ENCODE measurements at regions not wholly inside any gene's neighbourhood (a gene's known extent, or its start where the extent isn't known, plus 50 kb on each side); places are given as distances from the start of the nearest gene placed in this dataset.

DNA sequence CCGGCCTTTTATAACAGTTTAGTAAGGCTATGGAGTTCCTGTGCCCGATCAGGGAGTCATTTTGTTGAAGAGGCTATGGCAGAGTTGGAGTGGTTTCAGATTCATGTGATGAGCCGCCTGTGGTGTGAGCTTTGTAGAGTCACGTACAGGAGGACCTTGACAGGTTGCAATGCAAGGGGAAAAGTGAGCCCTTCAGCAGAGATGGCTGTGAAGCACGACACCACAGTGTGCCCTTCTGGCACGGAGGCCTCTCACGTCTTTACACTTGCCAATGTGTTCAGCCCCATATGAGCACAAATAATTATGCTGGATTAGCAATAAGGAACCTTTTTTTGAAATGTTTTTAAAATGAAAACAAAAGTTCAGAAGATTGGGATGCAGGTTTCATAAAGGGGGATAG, 499.8 kb downstream of the LIG4 start:
- CTCF ChIA-PET = no interaction called here
- DNase-seq (ENCODE audit: low spot score) (no peak), ATAC-seq (no peak)
- Mint-ChIP-seq H3K27me3 (ENCODE audit: low read depth) (no peaks in the 10 kb centered on the region), H3K27ac (no peak overlapping the region), H3K9me3 (peaks cover 5% of the 10 kb centered on the region; the same call in 1 of the 2 replicates), H3K36me3 (no peaks in the 10 kb centered on the region), H3K4me3 (no peak overlapping the region), H3K4me1 (peaks cover 15% of the 10 kb centered on the region)
- POLR2A ChIA-PET = no interaction called here
- TF ChIP-seq, protein P1, sequence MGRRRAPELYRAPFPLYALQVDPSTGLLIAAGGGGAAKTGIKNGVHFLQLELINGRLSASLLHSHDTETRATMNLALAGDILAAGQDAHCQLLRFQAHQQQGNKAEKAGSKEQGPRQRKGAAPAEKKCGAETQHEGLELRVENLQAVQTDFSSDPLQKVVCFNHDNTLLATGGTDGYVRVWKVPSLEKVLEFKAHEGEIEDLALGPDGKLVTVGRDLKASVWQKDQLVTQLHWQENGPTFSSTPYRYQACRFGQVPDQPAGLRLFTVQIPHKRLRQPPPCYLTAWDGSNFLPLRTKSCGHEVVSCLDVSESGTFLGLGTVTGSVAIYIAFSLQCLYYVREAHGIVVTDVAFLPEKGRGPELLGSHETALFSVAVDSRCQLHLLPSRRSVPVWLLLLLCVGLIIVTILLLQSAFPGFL (CRISPR knock-in tag; IDR thresholded peaks at IDR 0.05; ENCODE audit: borderline replicate concordance) = no peak
- TF ChIP-seq NFYB (CRISPR knock-in tag; conservative IDR thresholded peaks at IDR 0.05; ENCODE audit: low read depth) (no peak), ZNF416 (CRISPR knock-in tag; IDR thresholded peaks at IDR 0.05) (no peak), ATF1 (CRISPR knock-in tag; IDR thresholded peaks at IDR 0.05) (no peak), ZNF671 (CRISPR knock-in tag; IDR thresholded peaks at IDR 0.05) (no peak), ZNF138 (CRISPR knock-in tag; conservative IDR thresholded peaks at IDR 0.05) (no peak), JAZF1 (CRISPR knock-in tag; IDR thresholded peaks at IDR 0.05) (no peak), NR1H2 (CRISPR knock-in tag; IDR thresholded peaks at IDR 0.05) (no peak), ZNF423 (CRISPR knock-in tag; IDR thresholded peaks at IDR 0.05) (no peak)
- TF ChIP-seq, protein P2, sequence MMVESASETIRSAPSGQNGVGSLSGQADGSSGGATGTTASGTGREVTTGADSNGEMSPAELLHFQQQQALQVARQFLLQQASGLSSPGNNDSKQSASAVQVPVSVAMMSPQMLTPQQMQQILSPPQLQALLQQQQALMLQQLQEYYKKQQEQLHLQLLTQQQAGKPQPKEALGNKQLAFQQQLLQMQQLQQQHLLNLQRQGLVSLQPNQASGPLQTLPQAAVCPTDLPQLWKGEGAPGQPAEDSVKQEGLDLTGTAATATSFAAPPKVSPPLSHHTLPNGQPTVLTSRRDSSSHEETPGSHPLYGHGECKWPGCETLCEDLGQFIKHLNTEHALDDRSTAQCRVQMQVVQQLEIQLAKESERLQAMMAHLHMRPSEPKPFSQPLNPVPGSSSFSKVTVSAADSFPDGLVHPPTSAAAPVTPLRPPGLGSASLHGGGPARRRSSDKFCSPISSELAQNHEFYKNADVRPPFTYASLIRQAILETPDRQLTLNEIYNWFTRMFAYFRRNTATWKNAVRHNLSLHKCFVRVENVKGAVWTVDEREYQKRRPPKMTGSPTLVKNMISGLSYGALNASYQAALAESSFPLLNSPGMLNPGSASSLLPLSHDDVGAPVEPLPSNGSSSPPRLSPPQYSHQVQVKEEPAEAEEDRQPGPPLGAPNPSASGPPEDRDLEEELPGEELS (CRISPR knock-in tag; IDR thresholded peaks at IDR 0.05) = no peak
- TF ChIP-seq, protein P3, sequence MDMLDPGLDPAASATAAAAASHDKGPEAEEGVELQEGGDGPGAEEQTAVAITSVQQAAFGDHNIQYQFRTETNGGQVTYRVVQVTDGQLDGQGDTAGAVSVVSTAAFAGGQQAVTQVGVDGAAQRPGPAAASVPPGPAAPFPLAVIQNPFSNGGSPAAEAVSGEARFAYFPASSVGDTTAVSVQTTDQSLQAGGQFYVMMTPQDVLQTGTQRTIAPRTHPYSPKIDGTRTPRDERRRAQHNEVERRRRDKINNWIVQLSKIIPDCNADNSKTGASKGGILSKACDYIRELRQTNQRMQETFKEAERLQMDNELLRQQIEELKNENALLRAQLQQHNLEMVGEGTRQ (CRISPR knock-in tag; IDR thresholded peaks at IDR 0.05) = no peak
- TF ChIP-seq, protein P4, sequence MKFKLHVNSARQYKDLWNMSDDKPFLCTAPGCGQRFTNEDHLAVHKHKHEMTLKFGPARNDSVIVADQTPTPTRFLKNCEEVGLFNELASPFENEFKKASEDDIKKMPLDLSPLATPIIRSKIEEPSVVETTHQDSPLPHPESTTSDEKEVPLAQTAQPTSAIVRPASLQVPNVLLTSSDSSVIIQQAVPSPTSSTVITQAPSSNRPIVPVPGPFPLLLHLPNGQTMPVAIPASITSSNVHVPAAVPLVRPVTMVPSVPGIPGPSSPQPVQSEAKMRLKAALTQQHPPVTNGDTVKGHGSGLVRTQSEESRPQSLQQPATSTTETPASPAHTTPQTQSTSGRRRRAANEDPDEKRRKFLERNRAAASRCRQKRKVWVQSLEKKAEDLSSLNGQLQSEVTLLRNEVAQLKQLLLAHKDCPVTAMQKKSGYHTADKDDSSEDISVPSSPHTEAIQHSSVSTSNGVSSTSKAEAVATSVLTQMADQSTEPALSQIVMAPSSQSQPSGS (CRISPR knock-in tag; IDR thresholded peaks at IDR 0.05; ENCODE audit: borderline replicate concordance, low read depth) = no peak
- TF ChIP-seq, protein P5, sequence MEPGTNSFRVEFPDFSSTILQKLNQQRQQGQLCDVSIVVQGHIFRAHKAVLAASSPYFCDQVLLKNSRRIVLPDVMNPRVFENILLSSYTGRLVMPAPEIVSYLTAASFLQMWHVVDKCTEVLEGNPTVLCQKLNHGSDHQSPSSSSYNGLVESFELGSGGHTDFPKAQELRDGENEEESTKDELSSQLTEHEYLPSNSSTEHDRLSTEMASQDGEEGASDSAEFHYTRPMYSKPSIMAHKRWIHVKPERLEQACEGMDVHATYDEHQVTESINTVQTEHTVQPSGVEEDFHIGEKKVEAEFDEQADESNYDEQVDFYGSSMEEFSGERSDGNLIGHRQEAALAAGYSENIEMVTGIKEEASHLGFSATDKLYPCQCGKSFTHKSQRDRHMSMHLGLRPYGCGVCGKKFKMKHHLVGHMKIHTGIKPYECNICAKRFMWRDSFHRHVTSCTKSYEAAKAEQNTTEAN (CRISPR knock-in tag; IDR thresholded peaks at IDR 0.05) = no peak
- TF ChIP-seq, protein P6, sequence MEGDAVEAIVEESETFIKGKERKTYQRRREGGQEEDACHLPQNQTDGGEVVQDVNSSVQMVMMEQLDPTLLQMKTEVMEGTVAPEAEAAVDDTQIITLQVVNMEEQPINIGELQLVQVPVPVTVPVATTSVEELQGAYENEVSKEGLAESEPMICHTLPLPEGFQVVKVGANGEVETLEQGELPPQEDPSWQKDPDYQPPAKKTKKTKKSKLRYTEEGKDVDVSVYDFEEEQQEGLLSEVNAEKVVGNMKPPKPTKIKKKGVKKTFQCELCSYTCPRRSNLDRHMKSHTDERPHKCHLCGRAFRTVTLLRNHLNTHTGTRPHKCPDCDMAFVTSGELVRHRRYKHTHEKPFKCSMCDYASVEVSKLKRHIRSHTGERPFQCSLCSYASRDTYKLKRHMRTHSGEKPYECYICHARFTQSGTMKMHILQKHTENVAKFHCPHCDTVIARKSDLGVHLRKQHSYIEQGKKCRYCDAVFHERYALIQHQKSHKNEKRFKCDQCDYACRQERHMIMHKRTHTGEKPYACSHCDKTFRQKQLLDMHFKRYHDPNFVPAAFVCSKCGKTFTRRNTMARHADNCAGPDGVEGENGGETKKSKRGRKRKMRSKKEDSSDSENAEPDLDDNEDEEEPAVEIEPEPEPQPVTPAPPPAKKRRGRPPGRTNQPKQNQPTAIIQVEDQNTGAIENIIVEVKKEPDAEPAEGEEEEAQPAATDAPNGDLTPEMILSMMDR (IDR thresholded peaks at IDR 0.05) = no peak
- TF ChIP-seq, protein P7, sequence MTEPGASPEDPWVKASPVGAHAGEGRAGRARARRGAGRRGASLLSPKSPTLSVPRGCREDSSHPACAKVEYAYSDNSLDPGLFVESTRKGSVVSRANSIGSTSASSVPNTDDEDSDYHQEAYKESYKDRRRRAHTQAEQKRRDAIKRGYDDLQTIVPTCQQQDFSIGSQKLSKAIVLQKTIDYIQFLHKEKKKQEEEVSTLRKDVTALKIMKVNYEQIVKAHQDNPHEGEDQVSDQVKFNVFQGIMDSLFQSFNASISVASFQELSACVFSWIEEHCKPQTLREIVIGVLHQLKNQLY (CRISPR knock-in tag; IDR thresholded peaks at IDR 0.05) = no peak

DNA sequence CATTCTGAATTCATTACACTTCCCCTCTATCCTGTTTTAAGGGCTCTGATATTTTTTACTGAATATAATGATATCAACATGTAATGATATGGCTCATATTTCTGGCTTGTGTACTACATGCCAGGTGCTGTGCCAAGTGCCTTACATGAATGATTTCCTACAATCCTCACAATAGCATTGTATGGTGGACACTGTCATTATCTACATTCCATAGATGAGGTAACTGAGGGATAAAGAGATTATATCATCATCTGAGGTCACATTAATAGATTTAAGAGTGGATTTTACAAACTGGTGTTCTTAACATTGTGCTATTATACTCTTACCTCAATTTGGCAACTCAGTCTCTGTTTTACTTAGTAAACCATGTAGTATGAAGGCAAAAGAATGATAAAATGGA, 502.0 kb downstream of the LIG4 start:
- Mint-ChIP-seq H3K9me3 (no peaks in the 10 kb centered on the region), H3K27me3 (ENCODE audit: low read depth) (no peaks in the 10 kb centered on the region), H3K4me3 (no peak overlapping the region), H3K36me3 (no peaks in the 10 kb centered on the region), H3K27ac (no peak overlapping the region), H3K4me1 (peaks cover 15% of the 10 kb centered on the region)
- CTCF ChIA-PET = interaction anchor here (0.7 kb wide), 1 partner anchor 12 kb away, joined by 4 read pairs; no protein-coding TSS in a partner anchor
- no peak for DNase-seq (ENCODE audit: low spot score)
- POLR2A ChIA-PET = no interaction called here
- no peak for ATAC-seq
- TF ChIP-seq TP53 (CRISPR knock-in tag; IDR thresholded peaks at IDR 0.05) = no peak
- TF ChIP-seq TCF7 (CRISPR knock-in tag; IDR thresholded peaks at IDR 0.05; ENCODE audit: low read depth) = no peak
- no peak for TF ChIP-seq ETV6 (CRISPR knock-in tag; IDR thresholded peaks at IDR 0.05)
- no peak for TF ChIP-seq JUN (CRISPR knock-in tag; IDR thresholded peaks at IDR 0.05)
- TF ChIP-seq EMX1 (CRISPR knock-in tag; IDR thresholded peaks at IDR 0.05) = no peak
- no peak for TF ChIP-seq SOX15 (CRISPR knock-in tag; IDR thresholded peaks at IDR 0.05)
- TF ChIP-seq GTF2I (CRISPR knock-in tag; conservative IDR thresholded peaks at IDR 0.05) = no peak
- TF ChIP-seq CREB1 (CRISPR knock-in tag; IDR thresholded peaks at IDR 0.05) = no peak
- no peak for TF ChIP-seq ZNF671 (CRISPR knock-in tag; IDR thresholded peaks at IDR 0.05)
- TF ChIP-seq, protein P8, sequence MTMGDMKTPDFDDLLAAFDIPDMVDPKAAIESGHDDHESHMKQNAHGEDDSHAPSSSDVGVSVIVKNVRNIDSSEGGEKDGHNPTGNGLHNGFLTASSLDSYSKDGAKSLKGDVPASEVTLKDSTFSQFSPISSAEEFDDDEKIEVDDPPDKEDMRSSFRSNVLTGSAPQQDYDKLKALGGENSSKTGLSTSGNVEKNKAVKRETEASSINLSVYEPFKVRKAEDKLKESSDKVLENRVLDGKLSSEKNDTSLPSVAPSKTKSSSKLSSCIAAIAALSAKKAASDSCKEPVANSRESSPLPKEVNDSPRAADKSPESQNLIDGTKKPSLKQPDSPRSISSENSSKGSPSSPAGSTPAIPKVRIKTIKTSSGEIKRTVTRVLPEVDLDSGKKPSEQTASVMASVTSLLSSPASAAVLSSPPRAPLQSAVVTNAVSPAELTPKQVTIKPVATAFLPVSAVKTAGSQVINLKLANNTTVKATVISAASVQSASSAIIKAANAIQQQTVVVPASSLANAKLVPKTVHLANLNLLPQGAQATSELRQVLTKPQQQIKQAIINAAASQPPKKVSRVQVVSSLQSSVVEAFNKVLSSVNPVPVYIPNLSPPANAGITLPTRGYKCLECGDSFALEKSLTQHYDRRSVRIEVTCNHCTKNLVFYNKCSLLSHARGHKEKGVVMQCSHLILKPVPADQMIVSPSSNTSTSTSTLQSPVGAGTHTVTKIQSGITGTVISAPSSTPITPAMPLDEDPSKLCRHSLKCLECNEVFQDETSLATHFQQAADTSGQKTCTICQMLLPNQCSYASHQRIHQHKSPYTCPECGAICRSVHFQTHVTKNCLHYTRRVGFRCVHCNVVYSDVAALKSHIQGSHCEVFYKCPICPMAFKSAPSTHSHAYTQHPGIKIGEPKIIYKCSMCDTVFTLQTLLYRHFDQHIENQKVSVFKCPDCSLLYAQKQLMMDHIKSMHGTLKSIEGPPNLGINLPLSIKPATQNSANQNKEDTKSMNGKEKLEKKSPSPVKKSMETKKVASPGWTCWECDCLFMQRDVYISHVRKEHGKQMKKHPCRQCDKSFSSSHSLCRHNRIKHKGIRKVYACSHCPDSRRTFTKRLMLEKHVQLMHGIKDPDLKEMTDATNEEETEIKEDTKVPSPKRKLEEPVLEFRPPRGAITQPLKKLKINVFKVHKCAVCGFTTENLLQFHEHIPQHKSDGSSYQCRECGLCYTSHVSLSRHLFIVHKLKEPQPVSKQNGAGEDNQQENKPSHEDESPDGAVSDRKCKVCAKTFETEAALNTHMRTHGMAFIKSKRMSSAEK (CRISPR knock-in tag; IDR thresholded peaks at IDR 0.05; ENCODE audit: borderline replicate concordance) = no peak
